GM13977 (cell line): ENCODE measurements at regions not wholly inside any gene's neighbourhood (a gene's known extent, or its start where the extent isn't known, plus 50 kb on each side); places are given as distances from the start of the nearest gene placed in this dataset.

Experiments used
- DNase-seq: peaks from one replicate; pipeline ENCODE4 v3.0.0; 2012; ENCODE audit warnings: low spot score
- CTCF ChIP-seq: IDR thresholded peaks from 2 replicates; pipeline ENCODE4 v1.5.1; 2012; ENCODE audit warnings: mild to moderate bottlenecking, control low read depth; ENCODE audit not compliant: insufficient read depth; ENCODE audit errors: extremely low read depth, missing control alignments
- in situ Hi-C: fragments of 300-500 bp; cut with MboI; formaldehyde crosslinking; loops from one replicate; pipeline ENCODE4 v1.12.0; 2022; ENCODE audit warnings: low sequenced_read_pairs, low pct_unique_long_range_greater_than_20kb, mixed read lengths, inconsistent platforms; ENCODE audit not compliant: unreplicated experiment

DNA sequence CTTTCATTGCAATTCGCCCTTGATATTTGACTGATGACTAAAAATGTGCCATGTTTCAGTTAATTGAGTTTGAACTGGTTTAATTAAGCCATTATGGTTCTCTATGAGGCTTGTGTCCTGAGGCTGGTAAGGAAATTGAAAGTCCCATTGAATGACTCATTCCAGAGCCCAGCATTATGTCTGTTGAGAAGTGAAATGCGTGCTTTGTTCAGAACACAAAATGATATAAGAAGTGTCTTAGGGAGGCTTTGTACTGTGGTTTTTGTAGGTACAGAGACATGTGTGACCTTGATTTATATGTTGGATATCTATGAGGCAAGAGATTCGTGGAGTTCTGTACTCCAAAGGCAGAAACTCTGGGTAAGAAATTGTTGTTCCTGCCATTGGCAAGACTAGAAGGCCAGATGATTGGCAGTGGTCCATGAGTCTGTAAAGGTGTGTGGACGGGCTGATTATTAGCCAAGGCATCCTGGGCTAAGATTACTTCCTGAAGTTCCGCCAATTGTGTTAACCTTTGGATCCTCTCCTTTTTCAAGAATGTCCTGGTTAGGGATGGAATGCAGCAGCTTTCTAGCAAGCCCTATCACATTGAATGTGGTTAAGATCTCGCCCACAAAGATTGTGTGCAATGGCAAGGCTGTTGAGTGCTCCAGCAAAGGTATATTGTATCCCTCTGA, 103.7 kb downstream of the NPIPB5 start:
- in situ Hi-C loops = no loop called here
- no peak for TF ChIP-seq CTCF
- DNase-seq = no peak

DNA sequence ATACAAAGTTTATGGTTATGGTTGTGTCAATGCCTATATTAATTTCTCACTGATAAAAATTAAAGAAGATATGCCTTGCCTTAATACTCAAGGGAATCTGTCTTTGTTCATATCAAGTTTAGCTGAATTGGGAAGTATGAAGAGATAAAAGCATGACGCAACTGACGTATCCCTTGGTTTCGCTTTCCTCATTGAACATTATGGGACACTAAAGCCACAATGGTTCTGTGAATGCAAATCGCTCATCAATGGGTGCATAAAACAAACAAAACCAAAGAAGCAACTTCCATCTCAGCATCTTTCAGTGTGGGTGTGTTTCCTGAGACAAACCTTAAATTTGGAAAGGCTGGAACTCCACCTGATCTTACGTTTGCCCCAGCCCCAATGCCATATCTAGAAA, 108.2 kb downstream of the NPIPB5 start:
- no peak for TF ChIP-seq CTCF
- in situ Hi-C loops = no loop called here
- no peak for DNase-seq

DNA sequence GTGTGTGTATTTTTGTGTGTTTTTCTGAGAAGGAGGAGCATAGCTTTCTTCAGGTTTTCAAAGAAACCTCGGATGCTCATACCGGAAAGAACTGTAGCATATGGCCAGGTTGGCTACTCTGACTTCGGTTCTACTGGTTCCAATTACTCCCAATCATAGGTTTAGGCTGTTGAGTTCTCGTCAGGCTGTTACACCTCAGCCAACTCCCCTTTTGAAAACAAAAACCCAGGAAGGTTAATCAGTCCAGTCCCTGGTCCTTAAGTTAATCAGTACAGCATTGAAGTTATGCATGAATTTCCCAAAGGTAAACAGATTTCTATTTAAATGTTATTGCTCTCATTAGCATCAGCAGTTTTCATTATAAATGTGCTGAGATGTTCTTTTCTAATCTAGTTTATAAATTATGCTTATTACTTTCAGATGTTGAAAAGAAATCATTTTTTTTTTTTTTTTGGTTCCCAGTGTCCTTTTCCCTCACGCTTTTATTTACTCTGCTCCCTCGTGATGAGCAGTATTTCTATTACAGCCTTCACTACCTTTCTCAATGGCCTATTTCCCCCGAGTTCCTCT, 111.0 kb downstream of the NPIPB5 start:
- no peak for TF ChIP-seq CTCF
- in situ Hi-C loops = no loop called here
- no peak for DNase-seq

DNA sequence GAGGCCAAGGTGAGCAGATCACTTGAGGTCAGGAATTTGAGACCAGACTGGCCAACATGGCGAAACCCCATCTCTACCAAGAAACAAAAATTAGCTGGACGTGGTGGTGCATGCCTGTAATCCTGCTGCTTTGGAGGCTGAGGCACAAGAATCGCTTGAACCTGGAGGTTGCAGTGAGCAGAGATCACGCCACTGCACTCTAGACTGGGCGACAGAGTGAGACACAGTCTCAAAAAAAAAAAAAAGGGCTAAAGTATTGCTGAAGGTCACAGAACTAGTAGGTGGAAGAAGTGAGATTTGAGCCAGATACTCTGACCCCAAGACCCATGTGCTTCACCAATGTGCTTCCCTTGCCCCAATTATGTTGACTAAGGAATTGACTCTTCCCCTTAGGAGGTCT, 112.0 kb downstream of the NPIPB5 start:
- no peak for DNase-seq
- in situ Hi-C loops = no loop called here
- no peak for TF ChIP-seq CTCF

DNA sequence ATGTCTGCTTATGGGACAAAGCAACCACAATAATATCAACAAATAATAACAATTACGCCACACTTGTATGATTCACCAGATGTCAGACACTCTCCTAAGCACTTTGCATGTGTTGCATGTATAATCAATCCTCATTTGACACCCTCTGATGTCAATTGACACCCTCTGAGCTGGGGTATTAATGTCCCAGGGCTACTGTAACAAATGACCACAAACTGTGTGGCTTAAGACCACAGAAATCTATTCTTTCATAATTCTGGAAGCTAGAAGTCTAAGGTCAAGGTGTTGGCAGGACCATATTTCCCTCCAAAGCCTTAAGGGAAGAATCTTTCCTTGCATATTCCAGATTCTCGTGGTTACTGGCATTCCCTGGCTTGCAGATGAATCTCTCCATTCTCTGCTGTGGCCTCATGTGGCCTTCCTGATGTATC, 112.7 kb downstream of the NPIPB5 start:
- in situ Hi-C loops = no loop called here
- no peak for DNase-seq
- no peak for TF ChIP-seq CTCF

- in situ Hi-C loops = no loop called here
- DNase-seq = no peak
- no peak for TF ChIP-seq CTCF
Measured at GRCh38 chr16:22624038-22624799, 113.5 kb downstream of the NPIPB5 start.
